H1 (cell line): ENCODE measurements at regions not wholly inside any gene's neighbourhood (a gene's known extent, or its start where the extent isn't known, plus 50 kb on each side); places are given as distances from the start of the nearest gene placed in this dataset.

Experiments
- ASH2L ChIP-seq: fragments of 200-600, 300-600 bp; sonication (generic); IDR thresholded peaks from one replicate; pipeline ENCODE4 v1.7.1; 2017; ENCODE audit warnings: low read length
- BCL11A ChIP-seq, 2 experiments: IDR thresholded peaks; one replicate each; pipeline ENCODE4 v1.6.1; 2011; ENCODE audit warnings: low read depth in 2 of 2, low read length in 2 of 2, mild to moderate bottlenecking in 2 of 2
- CEBPB ChIP-seq: IDR thresholded peaks from 2 replicates; pipeline ENCODE4 v1.6.1; 2012; ENCODE audit warnings: low read depth, low read length
- CHD1 ChIP-seq: IDR thresholded peaks from 2 replicates; pipeline ENCODE4 v1.6.1; 2012; ENCODE audit warnings: low read depth, low read length, improper control_type of control experiment
- CREB1 ChIP-seq: IDR thresholded peaks from 2 replicates; pipeline ENCODE4 v1.6.1; 2012; ENCODE audit warnings: inconsistent platforms
- FOSL1 ChIP-seq: IDR thresholded peaks from 2 replicates; pipeline ENCODE4 v1.6.1; 2011; ENCODE audit warnings: mild to moderate bottlenecking, low read depth, low read length, moderate library complexity; ENCODE audit not compliant: insufficient read depth
- HDAC6 ChIP-seq: IDR thresholded peaks from one replicate; pipeline ENCODE4 v1.7.1; 2012; ENCODE audit warnings: low read depth, mild to moderate bottlenecking, inconsistent platforms, low read length, moderate library complexity
- JUN ChIP-seq: IDR thresholded peaks from 2 replicates; pipeline ENCODE4 v1.6.1; 2011; ENCODE audit warnings: low read depth, mild to moderate bottlenecking, improper control_type of control experiment, low read length
- POLR2AphosphoS5 ChIP-seq: IDR thresholded peaks from 2 replicates; pipeline ENCODE4 v1.6.1; 2011; ENCODE audit warnings: low read depth, low read length
- RXRA ChIP-seq: IDR thresholded peaks from 2 replicates; pipeline ENCODE4 v1.6.1; 2011; ENCODE audit warnings: low read depth, mild to moderate bottlenecking, low read length, moderate library complexity; ENCODE audit not compliant: insufficient read depth
- TF ChIP-seq, protein P1 (sequence below): fragments of 300-600 bp; sonication (generic); IDR thresholded peaks from 2 replicates; pipeline ENCODE4 v1.7.1; 2012; ENCODE audit warnings: low read length, moderate library complexity, mild to moderate bottlenecking, inconsistent platforms; ENCODE audit not compliant: insufficient replicate concordance
- TF ChIP-seq, protein P2 (sequence below): IDR thresholded peaks from 2 replicates; pipeline ENCODE4 v1.6.1; 2011; ENCODE audit warnings: low read length, improper control_type of control experiment

- TF ChIP-seq, protein P1, sequence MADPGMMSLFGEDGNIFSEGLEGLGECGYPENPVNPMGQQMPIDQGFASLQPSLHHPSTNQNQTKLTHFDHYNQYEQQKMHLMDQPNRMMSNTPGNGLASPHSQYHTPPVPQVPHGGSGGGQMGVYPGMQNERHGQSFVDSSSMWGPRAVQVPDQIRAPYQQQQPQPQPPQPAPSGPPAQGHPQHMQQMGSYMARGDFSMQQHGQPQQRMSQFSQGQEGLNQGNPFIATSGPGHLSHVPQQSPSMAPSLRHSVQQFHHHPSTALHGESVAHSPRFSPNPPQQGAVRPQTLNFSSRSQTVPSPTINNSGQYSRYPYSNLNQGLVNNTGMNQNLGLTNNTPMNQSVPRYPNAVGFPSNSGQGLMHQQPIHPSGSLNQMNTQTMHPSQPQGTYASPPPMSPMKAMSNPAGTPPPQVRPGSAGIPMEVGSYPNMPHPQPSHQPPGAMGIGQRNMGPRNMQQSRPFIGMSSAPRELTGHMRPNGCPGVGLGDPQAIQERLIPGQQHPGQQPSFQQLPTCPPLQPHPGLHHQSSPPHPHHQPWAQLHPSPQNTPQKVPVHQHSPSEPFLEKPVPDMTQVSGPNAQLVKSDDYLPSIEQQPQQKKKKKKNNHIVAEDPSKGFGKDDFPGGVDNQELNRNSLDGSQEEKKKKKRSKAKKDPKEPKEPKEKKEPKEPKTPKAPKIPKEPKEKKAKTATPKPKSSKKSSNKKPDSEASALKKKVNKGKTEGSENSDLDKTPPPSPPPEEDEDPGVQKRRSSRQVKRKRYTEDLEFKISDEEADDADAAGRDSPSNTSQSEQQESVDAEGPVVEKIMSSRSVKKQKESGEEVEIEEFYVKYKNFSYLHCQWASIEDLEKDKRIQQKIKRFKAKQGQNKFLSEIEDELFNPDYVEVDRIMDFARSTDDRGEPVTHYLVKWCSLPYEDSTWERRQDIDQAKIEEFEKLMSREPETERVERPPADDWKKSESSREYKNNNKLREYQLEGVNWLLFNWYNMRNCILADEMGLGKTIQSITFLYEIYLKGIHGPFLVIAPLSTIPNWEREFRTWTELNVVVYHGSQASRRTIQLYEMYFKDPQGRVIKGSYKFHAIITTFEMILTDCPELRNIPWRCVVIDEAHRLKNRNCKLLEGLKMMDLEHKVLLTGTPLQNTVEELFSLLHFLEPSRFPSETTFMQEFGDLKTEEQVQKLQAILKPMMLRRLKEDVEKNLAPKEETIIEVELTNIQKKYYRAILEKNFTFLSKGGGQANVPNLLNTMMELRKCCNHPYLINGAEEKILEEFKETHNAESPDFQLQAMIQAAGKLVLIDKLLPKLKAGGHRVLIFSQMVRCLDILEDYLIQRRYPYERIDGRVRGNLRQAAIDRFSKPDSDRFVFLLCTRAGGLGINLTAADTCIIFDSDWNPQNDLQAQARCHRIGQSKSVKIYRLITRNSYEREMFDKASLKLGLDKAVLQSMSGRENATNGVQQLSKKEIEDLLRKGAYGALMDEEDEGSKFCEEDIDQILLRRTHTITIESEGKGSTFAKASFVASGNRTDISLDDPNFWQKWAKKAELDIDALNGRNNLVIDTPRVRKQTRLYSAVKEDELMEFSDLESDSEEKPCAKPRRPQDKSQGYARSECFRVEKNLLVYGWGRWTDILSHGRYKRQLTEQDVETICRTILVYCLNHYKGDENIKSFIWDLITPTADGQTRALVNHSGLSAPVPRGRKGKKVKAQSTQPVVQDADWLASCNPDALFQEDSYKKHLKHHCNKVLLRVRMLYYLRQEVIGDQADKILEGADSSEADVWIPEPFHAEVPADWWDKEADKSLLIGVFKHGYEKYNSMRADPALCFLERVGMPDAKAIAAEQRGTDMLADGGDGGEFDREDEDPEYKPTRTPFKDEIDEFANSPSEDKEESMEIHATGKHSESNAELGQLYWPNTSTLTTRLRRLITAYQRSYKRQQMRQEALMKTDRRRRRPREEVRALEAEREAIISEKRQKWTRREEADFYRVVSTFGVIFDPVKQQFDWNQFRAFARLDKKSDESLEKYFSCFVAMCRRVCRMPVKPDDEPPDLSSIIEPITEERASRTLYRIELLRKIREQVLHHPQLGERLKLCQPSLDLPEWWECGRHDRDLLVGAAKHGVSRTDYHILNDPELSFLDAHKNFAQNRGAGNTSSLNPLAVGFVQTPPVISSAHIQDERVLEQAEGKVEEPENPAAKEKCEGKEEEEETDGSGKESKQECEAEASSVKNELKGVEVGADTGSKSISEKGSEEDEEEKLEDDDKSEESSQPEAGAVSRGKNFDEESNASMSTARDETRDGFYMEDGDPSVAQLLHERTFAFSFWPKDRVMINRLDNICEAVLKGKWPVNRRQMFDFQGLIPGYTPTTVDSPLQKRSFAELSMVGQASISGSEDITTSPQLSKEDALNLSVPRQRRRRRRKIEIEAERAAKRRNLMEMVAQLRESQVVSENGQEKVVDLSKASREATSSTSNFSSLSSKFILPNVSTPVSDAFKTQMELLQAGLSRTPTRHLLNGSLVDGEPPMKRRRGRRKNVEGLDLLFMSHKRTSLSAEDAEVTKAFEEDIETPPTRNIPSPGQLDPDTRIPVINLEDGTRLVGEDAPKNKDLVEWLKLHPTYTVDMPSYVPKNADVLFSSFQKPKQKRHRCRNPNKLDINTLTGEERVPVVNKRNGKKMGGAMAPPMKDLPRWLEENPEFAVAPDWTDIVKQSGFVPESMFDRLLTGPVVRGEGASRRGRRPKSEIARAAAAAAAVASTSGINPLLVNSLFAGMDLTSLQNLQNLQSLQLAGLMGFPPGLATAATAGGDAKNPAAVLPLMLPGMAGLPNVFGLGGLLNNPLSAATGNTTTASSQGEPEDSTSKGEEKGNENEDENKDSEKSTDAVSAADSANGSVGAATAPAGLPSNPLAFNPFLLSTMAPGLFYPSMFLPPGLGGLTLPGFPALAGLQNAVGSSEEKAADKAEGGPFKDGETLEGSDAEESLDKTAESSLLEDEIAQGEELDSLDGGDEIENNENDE, result no peak
- TF ChIP-seq CHD1 (no peak), FOSL1 (no peak), BCL11A (IDR thresholded peaks at IDR 0.05; ENCODE audit: low read depth in 2 of 2, low read length in 2 of 2) (no peak), POLR2AphosphoS5 (no peak), ASH2L (no peak), RXRA (no peak), CREB1 (no peak), HDAC6 (no peak), CEBPB (no peak), JUN (no peak)
- TF ChIP-seq, protein P2, sequence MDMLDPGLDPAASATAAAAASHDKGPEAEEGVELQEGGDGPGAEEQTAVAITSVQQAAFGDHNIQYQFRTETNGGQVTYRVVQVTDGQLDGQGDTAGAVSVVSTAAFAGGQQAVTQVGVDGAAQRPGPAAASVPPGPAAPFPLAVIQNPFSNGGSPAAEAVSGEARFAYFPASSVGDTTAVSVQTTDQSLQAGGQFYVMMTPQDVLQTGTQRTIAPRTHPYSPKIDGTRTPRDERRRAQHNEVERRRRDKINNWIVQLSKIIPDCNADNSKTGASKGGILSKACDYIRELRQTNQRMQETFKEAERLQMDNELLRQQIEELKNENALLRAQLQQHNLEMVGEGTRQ, result no peak
Measured at GRCh38 chr5:56670916-56671315, 144.4 kb upstream of the MAP3K1 start (continued).
